CD4-positive, alpha-beta T cell (primary cell): ENCODE measurements at regions not wholly inside any gene's neighbourhood (a gene's known extent, or its start where the extent isn't known, plus 50 kb on each side); places are given as distances from the start of the nearest gene placed in this dataset.

ENCODE experiments used
- ATAC-seq: fragments of 200-7000 bp; cut with Tn5 transposase; one replicate; pipeline ENCODE4 v1.10.0; 2022; ENCODE audit warnings: mild to moderate bottlenecking; ENCODE audit not compliant: poor library complexity
- CTCF ChIA-PET: fragments of 350-600 bp; sonication (Branson Sonifier 250); formaldehyde crosslinking; loops from one replicate; lab custom pipeline; 2021; ENCODE audit warnings: antibody characterized with exemption, inconsistent platforms; lab: Charles Lee
- POLR2A ChIA-PET: fragments of 350-600 bp; sonication (Branson Sonifier 250); formaldehyde crosslinking; loops from one replicate; lab custom pipeline; 2021; ENCODE audit warnings: antibody characterized with exemption, inconsistent platforms; lab: Charles Lee
- DNase-seq, 14 experiments: peaks; one replicate each; pipeline ENCODE4 v3.0.0-alpha.2; 2013 to 2020; ENCODE audit warnings: mixed read lengths in 2 of 14
- H3K27ac ChIP-seq, 2 donors: one replicate each; pipeline versions ENCODE4 v1.5.1 to v1.7.0; 2013; ENCODE audit warnings: low read length in 2 of 2, low read depth in 1 of 2, mild to moderate bottlenecking in 1 of 2
- H3K27me3 ChIP-seq, 2 experiments: 1 replicate in 1 of 2; 2 replicates in 1 of 2; pipeline versions ENCODE4 v1.6.1 to v1.7.0; 2013; ENCODE audit warnings: low read length in 2 of 2, control low read depth in 1 of 2, mild to moderate bottlenecking in 1 of 2, moderate library complexity in 1 of 2; ENCODE audit not compliant: insufficient read depth in 2 of 2, control insufficient read depth in 1 of 2
- H3K36me3 ChIP-seq: one replicate; pipeline ENCODE4 v1.6.1; 2013; ENCODE audit warnings: low read length, control low read depth; ENCODE audit not compliant: insufficient read depth
- H3K4me1 ChIP-seq: one replicate; pipeline ENCODE4 v1.6.1; 2013; ENCODE audit warnings: low read length, control low read depth; ENCODE audit not compliant: insufficient read depth
- H3K4me3 ChIP-seq: one replicate; pipeline ENCODE4 v1.5.1; 2013; ENCODE audit warnings: mild to moderate bottlenecking, low read length, moderate library complexity
- H3K9me3 ChIP-seq, 2 experiments: 1 replicate in 1 of 2; 2 replicates in 1 of 2; pipeline versions ENCODE4 v1.6.1 to v1.7.0; 2013; ENCODE audit warnings: low read length in 2 of 2, mild to moderate bottlenecking in 2 of 2, control low read depth in 1 of 2, moderate library complexity in 1 of 2; ENCODE audit not compliant: control insufficient read depth in 1 of 2, insufficient read depth in 1 of 2
- H3K27ac Mint-ChIP-seq: one replicate; pipeline ENCODE4 v1.8.0; 2020; ENCODE audit warnings: mixed read lengths
- H3K27me3 Mint-ChIP-seq: one replicate; pipeline ENCODE4 v1.8.0; 2021; ENCODE audit warnings: mixed read lengths
- H3K36me3 Mint-ChIP-seq: one replicate; pipeline ENCODE4 v1.8.0; 2021; ENCODE audit warnings: low read depth, mixed read lengths
- H3K4me1 Mint-ChIP-seq: one replicate; pipeline ENCODE4 v1.8.0; 2021; ENCODE audit warnings: low read depth, mixed read lengths
- H3K4me3 Mint-ChIP-seq: one replicate; pipeline ENCODE4 v1.8.0; 2020; ENCODE audit warnings: mild to moderate bottlenecking, mixed read lengths
- H3K9me3 Mint-ChIP-seq: one replicate; pipeline ENCODE4 v1.8.0; 2020; ENCODE audit warnings: mixed read lengths
- CTCF ChIP-seq: fragments of 200-600 bp; IDR thresholded peaks from one replicate; pipeline ENCODE4 v1.8.0; 2022; ENCODE audit warnings: antibody characterized with exemption, mild to moderate bottlenecking
- intact Hi-C, 2 experiments: fragments of 100-400 bp; cut with DNase I in 1 of 2; cut with micrococcal nuclease in 1 of 2; formaldehyde crosslinking; loops; one replicate each; pipeline versions ENCODE4 v1.15.1 to v1.9.0; 2023 to 2025; cut with DNase I, micrococcal nuclease

DNA sequence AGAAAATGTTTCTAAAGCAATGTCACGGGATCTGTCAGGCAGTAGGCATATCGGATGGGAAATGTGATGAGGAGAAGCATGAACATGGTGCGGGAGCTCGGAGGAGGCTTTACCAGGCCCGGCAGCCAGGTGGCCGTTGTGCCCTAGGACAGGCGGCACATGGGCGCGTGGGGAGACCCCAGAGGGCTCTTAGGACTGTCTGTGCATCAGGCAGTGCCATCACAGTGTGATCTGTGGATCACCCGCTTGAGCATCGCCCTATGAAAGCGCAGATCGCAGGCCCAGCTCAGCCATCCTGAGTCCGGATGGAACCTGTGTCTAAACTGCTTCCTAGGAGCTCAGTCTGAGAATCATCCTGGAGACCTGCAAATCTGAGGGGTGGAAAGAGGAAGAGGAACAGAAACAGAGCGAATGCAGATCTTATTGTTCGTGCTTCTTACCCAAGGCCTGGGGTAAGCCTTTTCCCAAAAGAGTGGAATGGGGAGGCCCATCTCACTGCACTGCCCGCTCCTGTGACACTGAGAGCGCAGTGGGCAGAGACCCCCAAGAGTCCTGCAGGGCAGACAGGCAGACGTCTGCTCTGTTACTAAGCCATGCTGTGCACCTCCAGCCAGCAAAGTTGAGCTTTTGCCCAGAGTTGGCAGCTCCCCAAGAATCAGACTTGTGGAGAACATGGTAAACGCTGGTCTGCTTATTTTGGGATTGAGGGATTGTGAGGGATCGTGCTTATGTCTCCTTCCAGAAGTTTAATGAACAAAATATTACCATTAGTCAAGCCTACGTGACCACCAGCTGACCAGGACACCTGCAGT lies 251.0 kb downstream of the RHOU start:
- Histone ChIP-seq H3K4me1 (peaks cover 7% of the 10 kb centered on the region), H3K36me3 (no peaks in the 10 kb centered on the region), H3K27ac (no peak overlapping the region), H3K4me3 (no peak overlapping the region), H3K27me3 (no peaks in the 10 kb centered on the region), H3K9me3 (no peaks in the 10 kb centered on the region)
- Mint-ChIP-seq H3K36me3 (no peaks in the 10 kb centered on the region), H3K9me3 (no peaks in the 10 kb centered on the region), H3K27ac (no peak overlapping the region), H3K4me1 (peaks cover 6% of the 10 kb centered on the region), H3K4me3 (no peak overlapping the region), H3K27me3 (no peaks in the 10 kb centered on the region)
- ChIA-PET CTCF (no interaction called here), POLR2A (no interaction called here)
- no peak for TF ChIP-seq CTCF
- intact Hi-C loops = no loop called here
- ATAC-seq (no peak), DNase-seq (no peak)

DNA sequence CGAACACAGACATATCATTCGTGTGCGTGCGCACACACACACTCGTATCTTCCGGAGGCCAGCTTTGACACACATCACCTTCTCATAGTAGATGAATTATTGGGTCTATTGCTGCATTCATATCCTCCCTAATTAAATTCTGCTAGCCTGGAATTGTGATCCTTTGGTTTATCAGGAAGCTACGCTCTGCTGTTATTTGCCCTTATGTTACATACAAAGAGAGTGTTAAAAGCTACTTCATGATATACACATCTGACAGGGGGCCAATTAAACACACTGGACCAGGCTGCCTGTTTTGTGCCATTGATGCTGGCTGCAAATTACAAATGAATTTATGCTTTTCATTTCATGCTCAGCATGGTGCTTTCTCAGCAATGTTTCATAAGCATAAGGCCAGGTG lies 252.0 kb downstream of the RHOU start:
- ATAC-seq (no peak), DNase-seq (no peak)
- Histone ChIP-seq H3K27me3 (no peaks in the 10 kb centered on the region), H3K27ac (no peak overlapping the region), H3K9me3 (no peaks in the 10 kb centered on the region), H3K4me1 (peaks cover 7% of the 10 kb centered on the region), H3K4me3 (no peak overlapping the region), H3K36me3 (no peaks in the 10 kb centered on the region)
- no peaks in the 10 kb centered on the region for H3K9me3 Mint-ChIP-seq
- no peaks in the 10 kb centered on the region for H3K27me3 Mint-ChIP-seq
- no peaks in the 10 kb centered on the region for H3K36me3 Mint-ChIP-seq
- TF ChIP-seq CTCF = no peak
- no peak overlapping the region for H3K27ac Mint-ChIP-seq
- intact Hi-C loops = no loop called here
- CTCF ChIA-PET = no interaction called here
- POLR2A ChIA-PET = no interaction called here
- H3K4me1 Mint-ChIP-seq = peaks cover 6% of the 10 kb centered on the region
- H3K4me3 Mint-ChIP-seq = no peak overlapping the region

DNA sequence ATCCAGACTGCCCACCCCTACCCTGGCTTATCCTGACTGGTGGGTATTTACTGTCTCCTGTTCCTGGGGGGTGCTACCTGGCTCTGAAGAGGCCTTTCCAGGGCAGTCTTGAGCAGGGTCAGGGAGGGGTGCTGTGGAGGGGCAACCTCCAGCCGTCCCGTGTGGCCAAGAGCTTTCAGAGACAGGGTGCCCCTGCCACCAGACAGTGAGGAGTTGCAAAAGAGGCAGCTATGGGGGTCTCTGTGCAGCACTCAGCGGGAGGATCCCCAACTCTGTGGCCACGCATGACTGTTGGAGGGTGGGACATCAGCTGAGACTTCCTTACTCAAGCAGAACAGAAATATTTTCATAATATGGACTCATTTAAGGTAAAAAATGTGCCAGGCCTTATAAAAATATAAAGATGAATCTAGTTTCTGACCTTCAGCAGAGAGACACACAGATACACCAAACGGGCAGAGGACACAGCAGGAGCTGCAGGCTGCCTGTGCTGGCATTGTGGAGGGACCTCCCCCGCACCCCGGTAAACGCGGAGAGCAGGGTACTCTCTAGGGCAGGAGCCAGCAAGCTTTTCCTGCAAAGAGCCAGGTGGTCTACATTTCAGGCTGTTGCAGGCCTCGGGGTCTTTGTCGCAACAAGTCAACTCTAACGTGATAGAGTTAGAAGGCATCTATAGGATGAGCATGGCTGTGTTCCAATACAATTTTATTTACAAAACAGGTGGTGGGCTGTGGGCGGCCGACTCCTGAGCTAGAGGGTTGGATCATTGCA lies 252.6 kb downstream of the RHOU start:
- Histone ChIP-seq H3K4me1 (peaks cover 7% of the 10 kb centered on the region), H3K9me3 (no peaks in the 10 kb centered on the region), H3K27me3 (no peaks in the 10 kb centered on the region), H3K4me3 (no peak overlapping the region), H3K36me3 (no peaks in the 10 kb centered on the region), H3K27ac (no peak overlapping the region)
- Mint-ChIP-seq H3K9me3 (no peaks in the 10 kb centered on the region), H3K4me1 (peaks cover 6% of the 10 kb centered on the region), H3K36me3 (no peaks in the 10 kb centered on the region), H3K27ac (no peak overlapping the region), H3K27me3 (no peaks in the 10 kb centered on the region), H3K4me3 (no peak overlapping the region)
- POLR2A ChIA-PET = no interaction called here
- ATAC-seq (no peak), DNase-seq (no peak)
- intact Hi-C loops = no loop called here
- TF ChIP-seq CTCF = no peak
- CTCF ChIA-PET = no interaction called here
